GM23338 (cell line): ENCODE measurements at regions not wholly inside any gene's neighbourhood (a gene's known extent, or its start where the extent isn't known, plus 50 kb on each side); places are given as distances from the start of the nearest gene placed in this dataset.

Experiments
- ATAC-seq: fragments of 200-7000 bp; cut with Tn5 transposase; 3 replicates; pipeline ENCODE4 v1.9.1; 2020
- DNase-seq: peaks from one replicate; pipeline ENCODE4 v3.0.0-alpha.2; 2015; ENCODE audit warnings: low spot score
- H2AFZ ChIP-seq: fragments of 200-600 bp; sonication (generic); 2 replicates; pipeline ENCODE4 v1.8.0; 2016; ENCODE audit warnings: antibody characterized with exemption, mild to moderate bottlenecking, moderate library complexity
- H3F3A ChIP-seq: fragments of 200-600 bp; sonication (generic); replicated peaks from 2 replicates; pipeline ENCODE4 v1.8.0; 2017; ENCODE audit warnings: antibody characterized with exemption, mixed run types, low read depth
- H3K27ac ChIP-seq: fragments of 200-600 bp; sonication (generic); 2 replicates; pipeline ENCODE4 v1.6.1; 2016; ENCODE audit warnings: low read depth
- H3K27me3 ChIP-seq: fragments of 200-600 bp; sonication (generic); 2 replicates; pipeline ENCODE4 v1.8.0; 2016; ENCODE audit warnings: mild to moderate bottlenecking, mixed run types, moderate library complexity; ENCODE audit not compliant: insufficient read depth
- H3K36me3 ChIP-seq: fragments of 200-600 bp; sonication (generic); 2 replicates; pipeline ENCODE4 v1.8.0; 2016; ENCODE audit warnings: mild to moderate bottlenecking; ENCODE audit not compliant: insufficient read depth
- H3K4me1 ChIP-seq: fragments of 200-600 bp; sonication (generic); 2 replicates; pipeline ENCODE4 v1.8.0; 2016; ENCODE audit warnings: mild to moderate bottlenecking, moderate library complexity; ENCODE audit not compliant: insufficient read depth
- H3K4me2 ChIP-seq: fragments of 200-600 bp; sonication (generic); 2 replicates; pipeline ENCODE4 v1.7.1; 2017; ENCODE audit warnings: mixed run types
- H3K4me3 ChIP-seq: fragments of 200-600 bp; sonication (generic); 2 replicates; pipeline ENCODE4 v1.6.1; 2016; ENCODE audit warnings: mixed run types
- H3K79me2 ChIP-seq: fragments of 200-600 bp; sonication (generic); replicated peaks from 2 replicates; pipeline ENCODE4 v1.8.0; 2017; ENCODE audit warnings: mild to moderate bottlenecking; ENCODE audit not compliant: insufficient read depth
- H3K9me2 ChIP-seq: fragments of 200-600 bp; sonication (generic); 2 replicates; pipeline ENCODE4 v1.8.0; 2017; ENCODE audit not compliant: insufficient read depth
- H4K20me1 ChIP-seq: fragments of 200-600 bp; sonication (generic); replicated peaks from 2 replicates; pipeline ENCODE4 v1.8.0; 2017; ENCODE audit warnings: mild to moderate bottlenecking; ENCODE audit not compliant: insufficient read depth
- H3K27ac Mint-ChIP-seq: 2 replicates; pipeline ENCODE4 v1.8.0; 2020; ENCODE audit warnings: inconsistent platforms, mild to moderate bottlenecking, moderate library complexity, mixed read lengths
- H3K27me3 Mint-ChIP-seq: 3 replicates; pipeline ENCODE4 v1.8.0; 2022; ENCODE audit warnings: low read depth, mild to moderate bottlenecking, moderate library complexity, mixed read lengths, inconsistent platforms; ENCODE audit not compliant: insufficient read depth, poor library complexity
- H3K36me3 Mint-ChIP-seq: 3 replicates; pipeline ENCODE4 v1.8.0; 2021; ENCODE audit warnings: low read depth, mild to moderate bottlenecking, inconsistent platforms, moderate library complexity, mixed read lengths
- H3K4me1 Mint-ChIP-seq: 3 replicates; pipeline ENCODE4 v1.8.0; 2020; ENCODE audit warnings: mild to moderate bottlenecking, inconsistent platforms, mixed read lengths
- H3K4me3 Mint-ChIP-seq: 3 replicates; pipeline ENCODE4 v1.8.0; 2021; ENCODE audit warnings: moderate library complexity, mild to moderate bottlenecking, inconsistent platforms, mixed read lengths
- H3K9me3 Mint-ChIP-seq: 3 replicates; pipeline ENCODE4 v1.8.0; 2020; ENCODE audit warnings: moderate library complexity, mild to moderate bottlenecking, inconsistent platforms, mixed read lengths
- CREB1 ChIP-seq: fragments of 250-450 bp; sonication (Bioruptor Pico); IDR thresholded peaks from 2 replicates; pipeline ENCODE4 v1.5.0; 2020; ENCODE audit warnings: low read depth, mild to moderate bottlenecking, moderate library complexity
- EZH2phosphoT487 ChIP-seq: fragments of 200-600 bp; sonication (generic); IDR thresholded peaks from one replicate; pipeline ENCODE4 v1.8.1; 2018; ENCODE audit warnings: antibody characterized with exemption; ENCODE audit not compliant: unreplicated experiment
- NANOG ChIP-seq: IDR thresholded peaks from 2 replicates; pipeline ENCODE4 v1.6.1; 2016; ENCODE audit warnings: antibody characterized with exemption, borderline replicate concordance
- POLR2AphosphoS5 ChIP-seq: IDR thresholded peaks from 2 replicates; pipeline ENCODE4 v1.6.1; 2016; ENCODE audit warnings: antibody characterized with exemption, low read depth
- REST ChIP-seq: IDR thresholded peaks from one replicate; pipeline ENCODE4 v1.6.1; 2018; ENCODE audit warnings: antibody characterized with exemption; ENCODE audit not compliant: unreplicated experiment
- STAT1 ChIP-seq: IDR thresholded peaks from one replicate; pipeline ENCODE4 v1.6.1; 2016; ENCODE audit warnings: antibody characterized with exemption; ENCODE audit not compliant: unreplicated experiment
- ZNF114 ChIP-seq: fragments of 250-450 bp; sonication (Bioruptor Pico); IDR thresholded peaks from 2 replicates; pipeline ENCODE4 v1.5.0; 2020; ENCODE audit warnings: mild to moderate bottlenecking, moderate library complexity
- ZNF331 ChIP-seq: fragments of 250-450 bp; sonication (Bioruptor Pico); IDR thresholded peaks from 2 replicates; pipeline ENCODE4 v1.5.0; 2020; ENCODE audit warnings: low read depth, mild to moderate bottlenecking, moderate library complexity
- TF ChIP-seq, protein P1 (sequence below), 2 experiments: fragments of 200-600 bp in 1 of 2; sonication (generic) in 1 of 2; conservative IDR thresholded peaks; 2 replicates each; pipeline versions ENCODE4 v1.5.1 to v1.6.1; 2016 to 2017; ENCODE audit warnings: antibody characterized with exemption in 2 of 2, low read depth in 2 of 2, mild to moderate bottlenecking in 2 of 2, moderate library complexity in 1 of 2

- H3K9me3 Mint-ChIP-seq, result peaks cover 4% of the 10 kb centered on the region; the same call in 1 of the 3 replicates
- 0 out of 2 replicates have a peak overlapping the region, but pooled peaks have one; percentile 27 for H3K4me2 ChIP-seq
- peak; percentile 63 for ATAC-seq
- 0 out of 2 replicates have a peak, but pooled peaks cover 8% of the 10 kb centered on the region for H3F3A ChIP-seq
- peaks cover 23% of the 10 kb centered on the region for H3K4me1 ChIP-seq
- H3K4me1 Mint-ChIP-seq, result peaks cover 34% of the 10 kb centered on the region
- no peaks in the 10 kb centered on the region for H3K79me2 ChIP-seq
- DNase-seq, result peak; percentile 82
- H3K27me3 ChIP-seq, result no peaks in the 10 kb centered on the region
- no peak overlapping the region for H3K4me3 ChIP-seq
- peak overlapping the region; percentile 78; the same call in 1 of the 2 replicates for H2AFZ ChIP-seq
- H3K27me3 Mint-ChIP-seq, result peaks cover 7% of the 10 kb centered on the region
- H3K9me2 ChIP-seq, result no peaks in the 10 kb centered on the region
- no peaks in the 10 kb centered on the region; the same call in 1 of the 2 replicates for H3K36me3 ChIP-seq
- H3K4me3 Mint-ChIP-seq, result no peak overlapping the region
- H3K27ac ChIP-seq, result no peak overlapping the region
- no peaks in the 10 kb centered on the region for H3K36me3 Mint-ChIP-seq
- H3K27ac Mint-ChIP-seq, result 0 out of 2 replicates have a peak overlapping the region, but pooled peaks have one; percentile 64
- no peaks in the 10 kb centered on the region for H4K20me1 ChIP-seq
- TF ChIP-seq, protein P1, sequence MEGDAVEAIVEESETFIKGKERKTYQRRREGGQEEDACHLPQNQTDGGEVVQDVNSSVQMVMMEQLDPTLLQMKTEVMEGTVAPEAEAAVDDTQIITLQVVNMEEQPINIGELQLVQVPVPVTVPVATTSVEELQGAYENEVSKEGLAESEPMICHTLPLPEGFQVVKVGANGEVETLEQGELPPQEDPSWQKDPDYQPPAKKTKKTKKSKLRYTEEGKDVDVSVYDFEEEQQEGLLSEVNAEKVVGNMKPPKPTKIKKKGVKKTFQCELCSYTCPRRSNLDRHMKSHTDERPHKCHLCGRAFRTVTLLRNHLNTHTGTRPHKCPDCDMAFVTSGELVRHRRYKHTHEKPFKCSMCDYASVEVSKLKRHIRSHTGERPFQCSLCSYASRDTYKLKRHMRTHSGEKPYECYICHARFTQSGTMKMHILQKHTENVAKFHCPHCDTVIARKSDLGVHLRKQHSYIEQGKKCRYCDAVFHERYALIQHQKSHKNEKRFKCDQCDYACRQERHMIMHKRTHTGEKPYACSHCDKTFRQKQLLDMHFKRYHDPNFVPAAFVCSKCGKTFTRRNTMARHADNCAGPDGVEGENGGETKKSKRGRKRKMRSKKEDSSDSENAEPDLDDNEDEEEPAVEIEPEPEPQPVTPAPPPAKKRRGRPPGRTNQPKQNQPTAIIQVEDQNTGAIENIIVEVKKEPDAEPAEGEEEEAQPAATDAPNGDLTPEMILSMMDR (conservative IDR thresholded peaks at IDR 0.05; ENCODE audit: low read depth in 2 of 2), result peak; percentile 91 to 96
- no peak for TF ChIP-seq REST
- TF ChIP-seq CREB1 (CRISPR knock-in tag), result no peak
Observed at GRCh38 chr9:119961774-119962424, 592.7 kb upstream of the BRINP1 start.

DNA sequence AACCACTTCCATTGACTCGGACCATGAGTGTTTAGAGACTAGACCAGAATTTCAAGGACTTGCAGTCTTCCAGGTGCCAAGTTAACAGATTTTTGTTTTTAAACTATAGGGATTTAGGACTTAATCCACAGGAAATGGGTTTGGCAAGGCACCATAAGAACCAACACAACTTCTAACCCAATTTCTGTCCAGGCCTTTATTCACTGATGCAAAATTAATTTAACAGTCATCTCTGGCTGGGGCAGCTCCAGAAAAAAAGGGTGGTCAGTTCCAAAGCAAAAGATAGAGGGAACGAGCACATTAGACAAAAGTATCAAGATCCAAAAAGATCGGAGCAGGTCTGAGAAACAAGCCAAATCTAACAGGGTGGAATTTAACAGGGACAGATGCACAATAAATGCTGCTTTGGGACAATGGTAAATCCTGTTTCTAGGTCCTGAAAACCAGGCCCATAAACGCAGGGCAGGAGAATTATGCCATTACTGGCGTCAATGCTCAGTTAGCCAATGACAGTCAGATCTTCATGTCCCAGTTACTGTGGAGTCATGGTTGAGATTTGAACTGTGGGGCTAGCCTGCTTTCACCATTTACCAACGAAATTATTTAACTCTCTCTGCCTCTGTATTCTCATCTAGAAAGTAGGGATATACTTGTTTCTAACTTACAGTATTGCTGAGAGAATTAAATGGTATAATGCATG lies 590.8 kb upstream of the BRINP1 start:
- Histone ChIP-seq H3K4me2 (no peak overlapping the region), H3F3A (0 out of 2 replicates have a peak, but pooled peaks cover 8% of the 10 kb centered on the region), H2AFZ (no peak overlapping the region), H3K9me2 (no peaks in the 10 kb centered on the region), H3K4me1 (peaks cover 23% of the 10 kb centered on the region), H3K27ac (no peak overlapping the region), H3K4me3 (no peak overlapping the region), H4K20me1 (no peaks in the 10 kb centered on the region), H3K36me3 (no peaks in the 10 kb centered on the region; the same call in 1 of the 2 replicates), H3K27me3 (no peaks in the 10 kb centered on the region), H3K79me2 (no peaks in the 10 kb centered on the region)
- H3K4me1 Mint-ChIP-seq, result peaks cover 33% of the 10 kb centered on the region
- H3K27me3 Mint-ChIP-seq, result peaks cover 7% of the 10 kb centered on the region
- ATAC-seq (no peak), DNase-seq (no peak)
- H3K36me3 Mint-ChIP-seq, result no peaks in the 10 kb centered on the region
- no peak overlapping the region for H3K4me3 Mint-ChIP-seq
- H3K9me3 Mint-ChIP-seq, result no peaks in the 10 kb centered on the region
- H3K27ac Mint-ChIP-seq, result no peak overlapping the region
- TF ChIP-seq ZNF331 (no peak), REST (no peak), STAT1 (no peak), NANOG (no peak), EZH2phosphoT487 (no peak), CREB1 (CRISPR knock-in tag) (no peak), POLR2AphosphoS5 (no peak), ZNF114 (CRISPR knock-in tag) (no peak)
- TF ChIP-seq, protein P1 (conservative IDR thresholded peaks at IDR 0.05; ENCODE audit: low read depth in 2 of 2), result no peak
